Upper lobe of left lung (tissue), 6 donors: ENCODE measurements at regions not wholly inside any gene's neighbourhood (a gene's known extent, or its start where the extent isn't known, plus 50 kb on each side); places are given as distances from the start of the nearest gene placed in this dataset.

Experiments used
- ATAC-seq, 2 donors: fragments of 200-7000 bp; cut with Tn5 transposase; one replicate each; pipeline ENCODE4 v1.9.1; 2022; ENCODE audit warnings: mild to moderate bottlenecking in 2 of 2, moderate library complexity in 2 of 2; ENCODE audit not compliant: low FRiP score in 2 of 2
- DNase-seq, 2 donors: peaks; one replicate each; pipeline ENCODE4 v3.0.0-alpha.2; 2019 to 2020
- H3K27ac ChIP-seq, 4 donors: fragments of 200-600 bp; sonication (generic); one replicate each; pipeline ENCODE4 v1.5.1; 2016 to 2019
- H3K27me3 ChIP-seq, 4 donors: fragments of 200-600 bp; sonication (generic); one replicate each; pipeline ENCODE4 v1.5.1; 2017 to 2019
- H3K36me3 ChIP-seq, 4 donors: fragments of 200-600 bp; sonication (generic); one replicate each; pipeline ENCODE4 v1.5.1; 2016 to 2019
- H3K4me1 ChIP-seq, 4 donors: fragments of 200-600 bp; sonication (generic); one replicate each; pipeline ENCODE4 v1.5.1; 2018 to 2019
- H3K4me3 ChIP-seq, 4 donors: fragments of 200-600 bp; sonication (generic); one replicate each; pipeline ENCODE4 v1.5.1; 2017 to 2019; ENCODE audit warnings: mild to moderate bottlenecking in 2 of 4, moderate library complexity in 1 of 4
- H3K9me3 ChIP-seq, 4 donors: fragments of 200-600 bp; sonication (generic); one replicate each; pipeline ENCODE4 v1.5.1; 2018 to 2019
- CTCF ChIP-seq, 6 experiments: fragments of 450-650 bp in 4 of 6; fragments of 200-600 bp in 2 of 6; sonication (generic) in 2 of 6; IDR thresholded peaks; one replicate each; pipeline ENCODE4 v1.5.1; 2016 to 2019; ENCODE audit warnings: antibody characterized with exemption in 6 of 6
- EP300 ChIP-seq, 4 donors: sonication (generic); formaldehyde crosslinking; IDR thresholded peaks; one replicate each; pipeline ENCODE4 v1.5.1; 2017; ENCODE audit warnings: antibody characterized with exemption in 4 of 4, control low read depth in 2 of 4
- POLR2A ChIP-seq, 4 donors: fragments of 450-650 bp; IDR thresholded peaks; one replicate each; pipeline ENCODE4 v1.5.1; 2016 to 2017; ENCODE audit warnings: antibody characterized with exemption in 4 of 4, mild to moderate bottlenecking in 2 of 4
- POLR2AphosphoS5 ChIP-seq, 2 donors: sonication (generic); formaldehyde crosslinking; IDR thresholded peaks; one replicate each; pipeline ENCODE4 v1.5.1; 2017; ENCODE audit warnings: antibody characterized with exemption in 2 of 2
- WGBS, 2 donors: methylation state at CpG; one replicate each; pipeline ENCODE4 v1.1.5; 2017 to 2018; 5-methylcytosine and 5-hydroxymethylcytosine counted together
- donor health status: DM: no; HTN: no; CAD: no; lungs with moderate emphysema.
- donor health status: DM: no; HTN: yes; CAD: no; lungs with severe emphysema.

GRCh38 chr5:135641734-135642487, 63.1 kb upstream of the CXCL14 start:
- no peak overlapping the region for H3K27ac ChIP-seq
- WGBS, 2 donors: 86 to 88% methylated on average over 3 of the region's 3 CpGs

GRCh38 chr5:135641319-135641718, 62.5 kb upstream of the CXCL14 start:
- no peak overlapping the region for H3K27ac ChIP-seq
- H3K4me3 ChIP-seq: no peak overlapping the region
- DNase-seq: no peak
- H3K27me3 ChIP-seq: no peaks in the 10 kb centered on the region
- TF ChIP-seq POLR2A (IDR thresholded peaks at IDR 0.05) (no peak), EP300 (IDR thresholded peaks at IDR 0.05) (no peak), POLR2AphosphoS5 (IDR thresholded peaks at IDR 0.05) (no peak), CTCF (IDR thresholded peaks at IDR 0.05) (no peak)
- no peak for ATAC-seq
- H3K9me3 ChIP-seq: no peaks in the 10 kb centered on the region
- no peaks in the 10 kb centered on the region for H3K36me3 ChIP-seq
- no peaks in the 10 kb centered on the region for H3K4me1 ChIP-seq
- WGBS, 2 donors: 81 to 93% methylated on average over 1 of the region's 1 CpG

More at GRCh38 chr5:135641734-135642487, 63.1 kb upstream of the CXCL14 start:
- ATAC-seq: no peak
- H3K4me3 ChIP-seq: no peak overlapping the region
- H3K27me3 ChIP-seq: no peaks in the 10 kb centered on the region
- TF ChIP-seq CTCF (IDR thresholded peaks at IDR 0.05) (no peak), EP300 (IDR thresholded peaks at IDR 0.05) (no peak)
- H3K4me1 ChIP-seq: no peaks in the 10 kb centered on the region
- H3K9me3 ChIP-seq: no peaks in the 10 kb centered on the region
- no peak for DNase-seq
- H3K36me3 ChIP-seq: no peaks in the 10 kb centered on the region

GRCh38 chr5:135635451-135635850, 56.7 kb upstream of the CXCL14 start:
- Histone ChIP-seq H3K27ac (no peak overlapping the region), H3K4me1 (no peaks in the 10 kb centered on the region), H3K4me3 (no peak overlapping the region), H3K36me3 (no peaks in the 10 kb centered on the region), H3K9me3 (no peaks in the 10 kb centered on the region), H3K27me3 (no peaks in the 10 kb centered on the region)
- no peak for DNase-seq
- no peak for ATAC-seq
- TF ChIP-seq POLR2A (IDR thresholded peaks at IDR 0.05): no peak
- no peak for TF ChIP-seq POLR2AphosphoS5 (IDR thresholded peaks at IDR 0.05)
- TF ChIP-seq EP300 (IDR thresholded peaks at IDR 0.05): no peak
- TF ChIP-seq CTCF (IDR thresholded peaks at IDR 0.05): no peak
- 66 to 72% methylated on average over 5 of the region's 5 CpGs for WGBS, 2 donors

GRCh38 chr5:135632798-135633197, 54.0 kb upstream of the CXCL14 start:
- 63% methylated on average over 5 of the region's 5 CpGs for WGBS, 2 donors
- no peaks in the 10 kb centered on the region for H3K9me3 ChIP-seq
- H3K36me3 ChIP-seq: no peaks in the 10 kb centered on the region
- H3K27ac ChIP-seq: no peak overlapping the region
- no peak for TF ChIP-seq CTCF (IDR thresholded peaks at IDR 0.05)
- TF ChIP-seq POLR2A (IDR thresholded peaks at IDR 0.05): no peak
- TF ChIP-seq POLR2AphosphoS5 (IDR thresholded peaks at IDR 0.05): no peak
- TF ChIP-seq EP300 (IDR thresholded peaks at IDR 0.05): no peak
- no peak for DNase-seq
- H3K4me3 ChIP-seq: no peak overlapping the region
- no peaks in the 10 kb centered on the region for H3K27me3 ChIP-seq
- H3K4me1 ChIP-seq: no peaks in the 10 kb centered on the region
- ATAC-seq: no peak

- Histone ChIP-seq H3K36me3 (no peaks in the 10 kb centered on the region), H3K9me3 (no peaks in the 10 kb centered on the region), H3K27me3 (no peaks in the 10 kb centered on the region), H3K4me3 (no peak overlapping the region), H3K4me1 (no peaks in the 10 kb centered on the region), H3K27ac (no peak overlapping the region)
- TF ChIP-seq EP300 (IDR thresholded peaks at IDR 0.05) (no peak), POLR2A (IDR thresholded peaks at IDR 0.05) (no peak), CTCF (IDR thresholded peaks at IDR 0.05) (no peak), POLR2AphosphoS5 (IDR thresholded peaks at IDR 0.05) (no peak)
- ATAC-seq: no peak
- 94 to 96% methylated on average over 3 of the region's 3 CpGs for WGBS, 2 donors
- no peak for DNase-seq
These were observed 52.6 kb upstream of the CXCL14 start for GRCh38 chr5:135631391-135631790.
